SK-N-SH treated with all-trans-retinoic acid at 6 μM for 48 hours (cell line): ENCODE measurements at regions not wholly inside any gene's neighbourhood (a gene's known extent, or its start where the extent isn't known, plus 50 kb on each side); places are given as distances from the start of the nearest gene placed in this dataset.

Source experiments
- BACH2 ChIP-seq: fragments of 250-450 bp; sonication (Bioruptor Pico); IDR thresholded peaks from 2 replicates; pipeline ENCODE4 v1.9.0; 2021; ENCODE audit warnings: mild to moderate bottlenecking, borderline replicate concordance
- CSDC2 ChIP-seq: fragments of 250-450 bp; sonication (Bioruptor Pico); IDR thresholded peaks from 2 replicates; pipeline ENCODE4 v1.5.0; 2020; ENCODE audit warnings: mild to moderate bottlenecking, moderate library complexity
- GLIS3 ChIP-seq: fragments of 250-450 bp; sonication (Bioruptor Pico); IDR thresholded peaks from 2 replicates; pipeline ENCODE4 v1.5.0; 2020; ENCODE audit warnings: mild to moderate bottlenecking, moderate library complexity
- PATZ1 ChIP-seq: fragments of 250-450 bp; sonication (Bioruptor Pico); IDR thresholded peaks from 2 replicates; pipeline ENCODE4 v1.8.0; 2020; ENCODE audit warnings: mild to moderate bottlenecking, moderate library complexity, borderline replicate concordance
- PPARA ChIP-seq: fragments of 250-450 bp; sonication (Bioruptor Pico); IDR thresholded peaks from 2 replicates; pipeline ENCODE4 v1.5.0; 2020; ENCODE audit warnings: mild to moderate bottlenecking, borderline replicate concordance
- RARB ChIP-seq: fragments of 250-450 bp; sonication (Bioruptor Pico); IDR thresholded peaks from 2 replicates; pipeline ENCODE4 v1.8.0; 2021; ENCODE audit warnings: mild to moderate bottlenecking, moderate library complexity
- TOX ChIP-seq: fragments of 250-450 bp; sonication (Bioruptor Pico); IDR thresholded peaks from 2 replicates; pipeline ENCODE4 v1.8.0; 2021; ENCODE audit warnings: mild to moderate bottlenecking, moderate library complexity, borderline replicate concordance
- ZNF565 ChIP-seq: fragments of 450-650 bp; formaldehyde crosslinking; conservative IDR thresholded peaks from 2 replicates; pipeline ENCODE4 v1.5.0; 2020; ENCODE audit warnings: low read depth, mild to moderate bottlenecking, moderate library complexity
- ZNF70 ChIP-seq: fragments of 450-650 bp; formaldehyde crosslinking; IDR thresholded peaks from 2 replicates; pipeline ENCODE4 v1.5.0; 2020; ENCODE audit warnings: mild to moderate bottlenecking, moderate library complexity

- TF ChIP-seq RARB (CRISPR knock-in tag): no peak
- TF ChIP-seq PATZ1: no peak
- TF ChIP-seq ZNF565 (CRISPR knock-in tag): no peak
- TF ChIP-seq TOX (CRISPR knock-in tag): no peak
- no peak for TF ChIP-seq BACH2
- TF ChIP-seq PPARA (CRISPR knock-in tag): no peak
- no peak for TF ChIP-seq ZNF70 (CRISPR knock-in tag)
- TF ChIP-seq GLIS3 (CRISPR knock-in tag): no peak
- no peak for TF ChIP-seq CSDC2 (CRISPR knock-in tag)
Measured at GRCh38 chr5:40074826-40075225, 604.9 kb upstream of the PTGER4 start.
